NCI-H2227 (cell line): ENCODE measurements at regions not wholly inside any gene's neighbourhood (a gene's known extent, or its start where the extent isn't known, plus 50 kb on each side); places are given as distances from the start of the nearest gene placed in this dataset.

Experiments
- DNase-seq: peaks from one replicate; lab custom pipeline; 2025; ENCODE audit not compliant: unreplicated experiment; lab: John Stamatoyannopoulos, UW

DNA sequence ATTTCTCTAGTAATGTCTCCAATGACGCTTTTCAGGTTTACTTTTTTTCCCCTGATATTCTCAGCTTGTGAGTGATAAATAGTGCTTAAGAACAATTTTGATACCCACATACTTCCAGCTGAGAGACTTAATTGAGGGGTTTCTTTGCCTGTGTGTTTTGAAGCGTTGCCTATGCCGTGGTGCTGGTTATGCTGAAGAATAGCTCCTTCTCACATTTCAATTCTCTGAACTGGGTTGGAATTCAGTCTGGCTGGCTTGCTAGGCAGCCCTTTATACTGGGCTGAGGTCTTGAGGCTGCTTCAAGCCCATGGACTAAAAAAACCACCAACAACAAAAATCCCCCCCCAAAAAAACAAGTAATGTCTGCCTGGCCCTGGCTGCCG, 87.4 kb downstream of the CHST2 start:
- peak; percentile 17 for DNase-seq

DNA sequence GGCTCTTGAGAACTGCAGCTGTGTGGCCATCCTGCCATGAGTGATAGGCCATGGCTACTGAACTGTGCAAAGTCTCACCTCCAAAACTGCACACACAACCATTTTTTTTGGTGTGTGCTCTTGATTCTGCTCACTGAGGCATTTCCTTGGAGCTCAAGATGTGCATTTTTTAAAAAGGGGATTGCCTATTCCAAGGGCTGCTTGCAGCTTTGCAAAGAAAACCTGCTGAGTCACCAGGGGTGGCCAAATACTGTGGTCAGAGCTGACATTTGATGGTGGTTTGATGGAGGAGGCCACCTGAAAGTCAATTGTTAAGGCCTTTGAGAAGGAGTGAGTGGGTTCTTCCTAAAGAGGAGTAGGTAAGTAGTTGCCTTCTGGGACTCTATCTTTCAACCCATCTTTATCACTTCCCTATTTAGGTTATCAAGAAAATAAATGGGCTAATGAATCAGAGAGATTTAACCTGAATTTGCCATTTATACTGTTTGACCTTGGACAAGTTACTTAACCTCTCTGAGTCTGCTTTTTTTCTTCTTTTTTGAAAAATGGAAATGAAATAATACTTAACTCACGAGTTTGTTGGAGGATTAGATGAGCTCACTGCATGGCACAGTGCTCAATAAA, 87.9 kb downstream of the CHST2 start:
- DNase-seq = no peak

DNA sequence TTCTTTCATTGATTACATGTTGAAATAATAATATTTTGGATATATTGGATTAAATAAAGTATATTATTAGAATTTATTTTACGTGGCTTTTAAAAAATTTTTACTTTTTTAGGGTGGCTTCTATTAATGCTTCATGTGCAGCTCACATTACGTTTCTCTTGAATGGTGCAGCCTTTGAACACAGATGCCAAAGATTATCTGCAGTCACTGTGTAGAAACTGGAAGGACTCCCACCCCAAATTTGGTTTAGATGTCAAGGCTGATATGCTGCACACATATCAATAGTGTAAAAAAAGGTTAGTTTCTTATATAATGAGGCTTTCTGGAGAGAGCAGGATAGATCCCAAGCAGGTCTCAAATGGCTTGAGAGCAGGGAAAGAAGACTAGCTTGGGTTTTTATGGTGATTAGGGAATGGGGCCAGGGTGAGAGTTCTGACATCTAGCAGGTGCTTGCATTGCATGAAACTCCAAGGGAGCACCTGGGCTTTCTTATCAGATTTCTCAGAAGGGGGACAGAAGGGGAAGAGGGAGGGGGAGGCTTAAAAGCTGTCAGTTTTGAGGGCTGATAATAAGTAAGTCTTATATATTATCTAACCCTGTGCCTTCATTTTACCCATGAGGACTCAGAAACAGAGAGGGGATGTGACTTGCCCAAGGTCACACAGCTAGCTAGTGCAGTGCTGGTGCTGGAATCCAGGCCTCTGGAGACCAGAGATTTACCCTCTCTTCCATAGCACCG, 89.6 kb downstream of the CHST2 start:
- DNase-seq = no peak

DNA sequence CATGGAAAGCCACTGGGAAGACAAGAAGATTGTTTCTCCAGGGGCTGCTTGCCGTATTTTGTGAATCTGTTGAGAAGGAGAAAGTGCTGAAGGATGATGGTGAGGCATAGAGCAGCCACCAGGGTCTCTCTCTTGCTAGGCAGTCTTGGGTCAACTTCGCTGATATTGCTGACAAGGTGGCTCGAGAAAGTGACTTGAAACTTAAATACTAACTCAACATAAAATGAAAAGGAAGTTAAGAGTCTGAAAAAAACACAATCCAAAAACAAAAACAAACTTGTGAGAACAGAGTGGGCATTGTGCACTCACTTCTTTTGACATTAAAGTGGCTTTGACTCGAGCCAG, 90.1 kb downstream of the CHST2 start:
- no peak for DNase-seq

DNA sequence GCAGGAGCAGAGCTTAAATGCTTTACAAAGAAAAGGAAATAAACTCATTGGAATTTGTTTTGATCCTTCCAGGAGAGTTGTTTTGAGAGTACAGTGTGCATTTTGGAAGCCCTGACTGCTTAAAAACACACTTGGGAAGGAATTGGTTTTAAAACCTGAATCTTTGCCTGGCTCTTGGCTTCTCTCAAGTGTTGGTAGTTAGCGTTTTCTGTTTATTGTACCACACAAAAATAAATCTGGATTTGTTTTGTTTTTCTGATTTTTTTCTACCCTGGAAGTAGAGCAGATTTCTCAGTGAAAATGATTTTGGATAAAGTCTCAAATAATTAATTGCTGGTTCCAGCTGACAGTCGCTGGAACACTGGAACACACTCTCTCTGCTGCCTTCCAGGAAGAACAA, 90.6 kb downstream of the CHST2 start:
- DNase-seq = no peak

DNA sequence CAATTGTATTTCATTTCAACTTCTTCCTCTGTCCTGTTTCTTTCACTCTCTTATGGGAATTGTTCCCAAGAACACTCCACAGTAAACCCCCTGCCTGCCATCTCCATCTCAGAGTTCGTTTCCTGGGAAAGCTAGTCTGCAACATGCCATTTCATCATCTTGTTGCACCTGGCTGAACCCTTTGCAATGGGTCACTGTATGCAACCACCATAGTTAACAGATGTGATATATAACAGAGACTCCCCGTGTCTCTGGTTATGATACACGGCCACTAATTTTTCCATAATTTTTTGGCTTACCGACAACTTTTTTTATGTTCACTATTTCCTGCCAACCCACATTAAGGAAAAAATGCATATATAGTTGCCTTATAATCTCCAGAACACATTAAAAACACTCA, 95.5 kb downstream of the CHST2 start:
- no peak for DNase-seq
